ENCODE measurements at regions not wholly inside any gene's neighbourhood (a gene's known extent, or its start where the extent isn't known, plus 50 kb on each side); places are given as distances from the start of the nearest gene placed in this dataset.

GRCh38 chr4:176005766-176006165, 59.9 kb upstream of the WDR17 start:
- TF ChIP-seq GATA2 (IDR thresholded peaks at IDR 0.05; ENCODE audit: insufficient read depth, insufficient read length, low read depth, low read length) (no peak), FOS (IDR thresholded peaks at IDR 0.05; ENCODE audit: borderline replicate concordance, insufficient read depth, low read length) (no peak), MAX (IDR thresholded peaks at IDR 0.05; ENCODE audit: insufficient read depth, insufficient read length) (no peak), POLR2AphosphoS5 (IDR thresholded peaks at IDR 0.05; ENCODE audit: insufficient read depth, low read depth, low read length) (no peak), EZH2 (IDR thresholded peaks at IDR 0.05; ENCODE audit: borderline replicate concordance, low read depth, low read length, severe bottlenecking) (no peak), CTCF (IDR thresholded peaks at IDR 0.05; ENCODE audit: extremely low read depth in 1 of 2, insufficient read depth in 1 of 2, low read depth in 1 of 2, low read length in 2 of 2) (no peak)
- Histone ChIP-seq H2AFZ (ENCODE audit: low read depth, low read length) (no peak overlapping the region), H3K4me1 (ENCODE audit: control insufficient read depth, extremely low read depth, insufficient read depth, low read length) (no peaks in the 10 kb centered on the region), H3K4me3 (replicated peaks in 1 of 3; ENCODE audit: insufficient read depth in 1 of 3, low read depth in 1 of 3, low read length in 3 of 3) (no peak overlapping the region), H3K27me3 (ENCODE audit: control insufficient read depth in 2 of 2, insufficient read depth in 2 of 2, low read length in 2 of 2) (peaks cover 2 to 7% of the 10 kb centered on the region in 2 experiments), H3K9me1 (replicated peaks; ENCODE audit: control insufficient read depth, extremely low read depth, insufficient read depth, low read length) (no peaks in the 10 kb centered on the region), H3K36me3 (ENCODE audit: control insufficient read depth in 2 of 2, extremely low read depth in 1 of 2, insufficient read depth in 2 of 2, low read length in 2 of 2) (no peaks in the 10 kb centered on the region), H3K4me2 (ENCODE audit: insufficient read depth, low read length) (no peak overlapping the region), H3K79me2 (ENCODE audit: control insufficient read depth, insufficient read depth, low read length) (no peaks in the 10 kb centered on the region), H3K9me3 (replicated peaks; ENCODE audit: control insufficient read depth, insufficient read depth, low read length) (no peaks in the 10 kb centered on the region), H3K27ac (ENCODE audit: insufficient read depth, low read depth, low read length) (no peak overlapping the region), H4K20me1 (replicated peaks; ENCODE audit: control insufficient read depth, extremely low read depth, insufficient read depth, low read length) (no peaks in the 10 kb centered on the region), H3K9ac (replicated peaks; ENCODE audit: extremely low read depth, insufficient read depth, low read length) (no peak overlapping the region)
- dilution Hi-C loops (cut with MboI; ENCODE audit: extremely low pct_ligation_motif_present, low sequenced_read_pairs) (no loop called here), intact Hi-C loops (cut with micrococcal nuclease) (no loop called here)
- DNase-seq (ENCODE audit: low read depth, low spot score) (no peak), FAIRE-seq (no peak)
- ChIA-PET POLR2A (no interaction called here), CTCF (interaction anchor here (0.6 kb wide), 1 partner anchor 39 kb away, joined by 3 read pairs; no protein-coding TSS in a partner anchor)
- BruUV-seq (replicated peaks) = no TSS peak
